ENCODE measurements at regions not wholly inside any gene's neighbourhood (a gene's known extent, or its start where the extent isn't known, plus 50 kb on each side); places are given as distances from the start of the nearest gene placed in this dataset.
A peak's percentile ranks its signal among the peaks of the same experiment; 100 is the strongest.

DNA sequence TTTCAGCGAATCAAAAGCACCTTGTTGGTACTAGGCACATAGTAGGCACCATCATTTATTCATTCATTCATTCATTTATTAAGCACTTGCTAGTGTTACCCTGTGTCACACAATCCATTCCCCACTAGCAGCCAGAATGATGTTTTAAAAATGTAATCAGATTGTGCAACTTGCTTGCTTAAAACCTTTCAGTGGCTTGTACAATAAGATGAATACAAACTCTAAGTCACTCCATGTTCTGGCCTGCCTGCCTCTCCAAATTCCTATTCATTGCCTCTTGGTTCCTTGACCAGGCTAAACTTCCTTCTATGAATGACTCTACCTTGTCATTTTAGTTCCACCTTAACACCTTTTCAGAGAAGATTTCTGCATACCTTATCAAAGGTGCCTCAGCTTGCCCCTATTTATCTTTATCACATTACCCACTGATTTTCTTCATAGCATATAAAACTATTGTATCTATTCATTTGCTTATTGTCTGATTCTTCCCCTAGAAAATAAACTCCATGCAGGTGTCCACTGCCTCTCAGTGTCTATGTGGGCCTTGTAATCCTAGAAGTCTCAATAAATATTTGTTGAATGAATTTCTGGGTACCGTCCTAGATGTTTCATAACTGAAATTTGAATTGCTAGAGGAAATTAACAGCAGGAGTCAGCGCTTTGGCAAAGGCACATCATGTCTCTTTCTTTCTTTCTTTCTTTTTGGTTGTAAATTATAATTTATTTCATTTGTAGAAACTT is 169.5 kb downstream of the TMEM26 start:
- Histone ChIP-seq H3K4me3 (ENCODE audit: low read depth in 1 of 3, low read length in 3 of 3) (no peak overlapping the region), H3K27me3 (ENCODE audit: control insufficient read depth in 4 of 4, insufficient read depth in 4 of 4, low read length in 3 of 4) (peaks cover 0 to 3% (median 0%) of the 10 kb centered on the region in 4 donors), H3K36me3 (ENCODE audit: control insufficient read depth in 4 of 4, insufficient read depth in 3 of 4, low read depth in 1 of 4, low read length in 3 of 4) (no peaks in the 10 kb centered on the region), H3K9me3 (ENCODE audit: control insufficient read depth in 4 of 4, low read length in 3 of 4) (no peaks in the 10 kb centered on the region), H3K4me1 (ENCODE audit: control insufficient read depth in 4 of 4, insufficient read depth in 4 of 4, low read length in 3 of 4) (peaks cover 0 to 5% (median under 1%) of the 10 kb centered on the region in 4 donors), H3K9ac (ENCODE audit: low read depth in 1 of 2, low read length in 2 of 2) (peak overlapping the region in 1 of 2 donors; percentile 5), H3K27ac (ENCODE audit: low read depth in 1 of 2, low read length in 2 of 2) (no peak overlapping the region)
- DNase-seq (ENCODE audit: low spot score): no peak
- TF ChIP-seq HNF4G (IDR thresholded peaks at IDR 0.05) (no peak), YY1 (IDR thresholded peaks at IDR 0.05) (no peak), NR2F2 (IDR thresholded peaks at IDR 0.05) (no peak), JUND (IDR thresholded peaks at IDR 0.05) (no peak), RXRA (IDR thresholded peaks at IDR 0.05) (no peak), TAF1 (conservative IDR thresholded peaks at IDR 0.05) (no peak), FOXA2 (IDR thresholded peaks at IDR 0.05) (no peak), SP1 (IDR thresholded peaks at IDR 0.05) (no peak), RAD21 (IDR thresholded peaks at IDR 0.05) (no peak), FOXA1 (IDR thresholded peaks at IDR 0.05) (no peak), EGR1 (IDR thresholded peaks at IDR 0.05; ENCODE audit: low read depth in 2 of 2) (no peak), GABPA (IDR thresholded peaks at IDR 0.05 in 1 of 2, conservative IDR thresholded peaks at IDR 0.05 in 1 of 2) (no peak), HNF4A (conservative IDR thresholded peaks at IDR 0.05) (no peak)
- TF ChIP-seq, protein P1, sequence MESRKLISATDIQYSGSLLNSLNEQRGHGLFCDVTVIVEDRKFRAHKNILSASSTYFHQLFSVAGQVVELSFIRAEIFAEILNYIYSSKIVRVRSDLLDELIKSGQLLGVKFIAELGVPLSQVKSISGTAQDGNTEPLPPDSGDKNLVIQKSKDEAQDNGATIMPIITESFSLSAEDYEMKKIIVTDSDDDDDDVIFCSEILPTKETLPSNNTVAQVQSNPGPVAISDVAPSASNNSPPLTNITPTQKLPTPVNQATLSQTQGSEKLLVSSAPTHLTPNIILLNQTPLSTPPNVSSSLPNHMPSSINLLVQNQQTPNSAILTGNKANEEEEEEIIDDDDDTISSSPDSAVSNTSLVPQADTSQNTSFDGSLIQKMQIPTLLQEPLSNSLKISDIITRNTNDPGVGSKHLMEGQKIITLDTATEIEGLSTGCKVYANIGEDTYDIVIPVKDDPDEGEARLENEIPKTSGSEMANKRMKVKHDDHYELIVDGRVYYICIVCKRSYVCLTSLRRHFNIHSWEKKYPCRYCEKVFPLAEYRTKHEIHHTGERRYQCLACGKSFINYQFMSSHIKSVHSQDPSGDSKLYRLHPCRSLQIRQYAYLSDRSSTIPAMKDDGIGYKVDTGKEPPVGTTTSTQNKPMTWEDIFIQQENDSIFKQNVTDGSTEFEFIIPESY (IDR thresholded peaks at IDR 0.05): no peak
- TF ChIP-seq, protein P2, sequence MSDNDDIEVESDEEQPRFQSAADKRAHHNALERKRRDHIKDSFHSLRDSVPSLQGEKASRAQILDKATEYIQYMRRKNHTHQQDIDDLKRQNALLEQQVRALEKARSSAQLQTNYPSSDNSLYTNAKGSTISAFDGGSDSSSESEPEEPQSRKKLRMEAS (IDR thresholded peaks at IDR 0.05): no peak
- TF ChIP-seq, protein P3, sequence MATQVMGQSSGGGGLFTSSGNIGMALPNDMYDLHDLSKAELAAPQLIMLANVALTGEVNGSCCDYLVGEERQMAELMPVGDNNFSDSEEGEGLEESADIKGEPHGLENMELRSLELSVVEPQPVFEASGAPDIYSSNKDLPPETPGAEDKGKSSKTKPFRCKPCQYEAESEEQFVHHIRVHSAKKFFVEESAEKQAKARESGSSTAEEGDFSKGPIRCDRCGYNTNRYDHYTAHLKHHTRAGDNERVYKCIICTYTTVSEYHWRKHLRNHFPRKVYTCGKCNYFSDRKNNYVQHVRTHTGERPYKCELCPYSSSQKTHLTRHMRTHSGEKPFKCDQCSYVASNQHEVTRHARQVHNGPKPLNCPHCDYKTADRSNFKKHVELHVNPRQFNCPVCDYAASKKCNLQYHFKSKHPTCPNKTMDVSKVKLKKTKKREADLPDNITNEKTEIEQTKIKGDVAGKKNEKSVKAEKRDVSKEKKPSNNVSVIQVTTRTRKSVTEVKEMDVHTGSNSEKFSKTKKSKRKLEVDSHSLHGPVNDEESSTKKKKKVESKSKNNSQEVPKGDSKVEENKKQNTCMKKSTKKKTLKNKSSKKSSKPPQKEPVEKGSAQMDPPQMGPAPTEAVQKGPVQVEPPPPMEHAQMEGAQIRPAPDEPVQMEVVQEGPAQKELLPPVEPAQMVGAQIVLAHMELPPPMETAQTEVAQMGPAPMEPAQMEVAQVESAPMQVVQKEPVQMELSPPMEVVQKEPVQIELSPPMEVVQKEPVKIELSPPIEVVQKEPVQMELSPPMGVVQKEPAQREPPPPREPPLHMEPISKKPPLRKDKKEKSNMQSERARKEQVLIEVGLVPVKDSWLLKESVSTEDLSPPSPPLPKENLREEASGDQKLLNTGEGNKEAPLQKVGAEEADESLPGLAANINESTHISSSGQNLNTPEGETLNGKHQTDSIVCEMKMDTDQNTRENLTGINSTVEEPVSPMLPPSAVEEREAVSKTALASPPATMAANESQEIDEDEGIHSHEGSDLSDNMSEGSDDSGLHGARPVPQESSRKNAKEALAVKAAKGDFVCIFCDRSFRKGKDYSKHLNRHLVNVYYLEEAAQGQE (IDR thresholded peaks at IDR 0.05): no peak
- TF ChIP-seq, protein P4, sequence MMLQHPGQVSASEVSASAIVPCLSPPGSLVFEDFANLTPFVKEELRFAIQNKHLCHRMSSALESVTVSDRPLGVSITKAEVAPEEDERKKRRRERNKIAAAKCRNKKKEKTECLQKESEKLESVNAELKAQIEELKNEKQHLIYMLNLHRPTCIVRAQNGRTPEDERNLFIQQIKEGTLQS (IDR thresholded peaks at IDR 0.05): no peak
- TF ChIP-seq, protein P5, sequence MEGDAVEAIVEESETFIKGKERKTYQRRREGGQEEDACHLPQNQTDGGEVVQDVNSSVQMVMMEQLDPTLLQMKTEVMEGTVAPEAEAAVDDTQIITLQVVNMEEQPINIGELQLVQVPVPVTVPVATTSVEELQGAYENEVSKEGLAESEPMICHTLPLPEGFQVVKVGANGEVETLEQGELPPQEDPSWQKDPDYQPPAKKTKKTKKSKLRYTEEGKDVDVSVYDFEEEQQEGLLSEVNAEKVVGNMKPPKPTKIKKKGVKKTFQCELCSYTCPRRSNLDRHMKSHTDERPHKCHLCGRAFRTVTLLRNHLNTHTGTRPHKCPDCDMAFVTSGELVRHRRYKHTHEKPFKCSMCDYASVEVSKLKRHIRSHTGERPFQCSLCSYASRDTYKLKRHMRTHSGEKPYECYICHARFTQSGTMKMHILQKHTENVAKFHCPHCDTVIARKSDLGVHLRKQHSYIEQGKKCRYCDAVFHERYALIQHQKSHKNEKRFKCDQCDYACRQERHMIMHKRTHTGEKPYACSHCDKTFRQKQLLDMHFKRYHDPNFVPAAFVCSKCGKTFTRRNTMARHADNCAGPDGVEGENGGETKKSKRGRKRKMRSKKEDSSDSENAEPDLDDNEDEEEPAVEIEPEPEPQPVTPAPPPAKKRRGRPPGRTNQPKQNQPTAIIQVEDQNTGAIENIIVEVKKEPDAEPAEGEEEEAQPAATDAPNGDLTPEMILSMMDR (IDR thresholded peaks at IDR 0.05; ENCODE audit: low read depth, low read length, missing input control): no peak
- 55% methylated on average over 3 of the region's 3 CpGs for WGBS

Measured in liver (tissue), 8 donors.